Suprapubic skin (tissue), 3 donors: ENCODE measurements at regions not wholly inside any gene's neighbourhood (a gene's known extent, or its start where the extent isn't known, plus 50 kb on each side); places are given as distances from the start of the nearest gene placed in this dataset.

Experiments used
- CTCF ChIP-seq, 2 donors: fragments of 200-600 bp in 1 of 2; fragments of 450-650 bp in 1 of 2; sonication (generic) in 1 of 2; IDR thresholded peaks; one replicate each; pipeline ENCODE4 v1.5.1; 2016 to 2019; ENCODE audit warnings: antibody characterized with exemption in 2 of 2, mild to moderate bottlenecking in 1 of 2, moderate library complexity in 1 of 2
- POLR2AphosphoS5 ChIP-seq, 3 donors: sonication (generic); formaldehyde crosslinking; IDR thresholded peaks; one replicate each; pipeline ENCODE4 v1.6.1; 2017; ENCODE audit warnings: antibody characterized with exemption in 3 of 3

- no peak for TF ChIP-seq CTCF (IDR thresholded peaks at IDR 0.05)
- TF ChIP-seq POLR2AphosphoS5 (IDR thresholded peaks at IDR 0.05), result no peak
These were observed 121.7 kb downstream of the OLFM1 start for GRCh38 chr9:135209136-135209535.
